Activated naive CD4-positive, alpha-beta T cell treated with anti-CD3 and anti-CD28 coated beads, Interleukin-2, amount 50 U/mL, for 72 hours (primary cell): ENCODE measurements at regions not wholly inside any gene's neighbourhood (a gene's known extent, or its start where the extent isn't known, plus 50 kb on each side); places are given as distances from the start of the nearest gene placed in this dataset.

ENCODE experiments used
- ATAC-seq, 2 donors: fragments of 150-1000 bp; cut with Tn5 transposase; 2 replicates each; pipeline ENCODE4 v1.10.0; 2021; ENCODE audit warnings: mild to moderate bottlenecking in 2 of 2, moderate library complexity in 2 of 2
- DNase-seq, 2 donors: peaks; one replicate each; pipeline ENCODE4 v3.0.0; 2021 to 2022; ENCODE audit warnings: low spot score in 2 of 2
- H3K27ac Mint-ChIP-seq, 2 donors: one replicate each; pipeline ENCODE4 v1.8.0; 2022; ENCODE audit warnings: mild to moderate bottlenecking in 2 of 2, mixed read lengths in 2 of 2
- H3K36me3 Mint-ChIP-seq, 2 donors: one replicate each; pipeline ENCODE4 v1.8.0; 2022; ENCODE audit warnings: mixed read lengths in 2 of 2
- H3K9me3 Mint-ChIP-seq, 2 donors: one replicate each; pipeline ENCODE4 v1.8.0; 2022; ENCODE audit warnings: mixed read lengths in 2 of 2

- Mint-ChIP-seq H3K27ac (no peak overlapping the region), H3K36me3 (no peaks in the 10 kb centered on the region), H3K9me3 (no peaks in the 10 kb centered on the region)
- no peak for ATAC-seq
- DNase-seq: no peak
Observed at GRCh38 chr1:37272626-37273025, 201.8 kb upstream of the ZC3H12A start.

- Mint-ChIP-seq H3K9me3 (peaks cover 4% of the 10 kb centered on the region in 2 donors), H3K36me3 (no peaks in the 10 kb centered on the region), H3K27ac (no peak overlapping the region)
- ATAC-seq (no peak), DNase-seq (no peak)
Observed at GRCh38 chr1:37274486-37274885, 199.9 kb upstream of the ZC3H12A start.

GRCh38 chr1:37274938-37275631 lies 199.3 kb upstream of the ZC3H12A start:
- no peaks in the 10 kb centered on the region for H3K36me3 Mint-ChIP-seq
- ATAC-seq (no peak), DNase-seq (no peak)
- H3K9me3 Mint-ChIP-seq: peaks cover 10% of the 10 kb centered on the region in 2 donors
- H3K27ac Mint-ChIP-seq: no peak overlapping the region

GRCh38 chr1:37277366-37277765 lies 197.0 kb upstream of the ZC3H12A start:
- peaks cover 11 to 14% of the 10 kb centered on the region in 2 donors for H3K9me3 Mint-ChIP-seq
- H3K36me3 Mint-ChIP-seq: no peaks in the 10 kb centered on the region
- DNase-seq (no peak), ATAC-seq (no peak)
- H3K27ac Mint-ChIP-seq: no peak overlapping the region

GRCh38 chr1:37281354-37281753 lies 193.0 kb upstream of the ZC3H12A start:
- ATAC-seq: no peak
- H3K36me3 Mint-ChIP-seq: no peaks in the 10 kb centered on the region
- no peak overlapping the region for H3K27ac Mint-ChIP-seq
- peaks cover 11 to 14% of the 10 kb centered on the region in 2 donors for H3K9me3 Mint-ChIP-seq
- DNase-seq: no peak

- ATAC-seq (no peak), DNase-seq (no peak)
- H3K36me3 Mint-ChIP-seq: no peaks in the 10 kb centered on the region
- H3K27ac Mint-ChIP-seq: no peak overlapping the region
- peaks cover 11 to 14% of the 10 kb centered on the region in 2 donors for H3K9me3 Mint-ChIP-seq
Observed at GRCh38 chr1:37282764-37283163, 191.6 kb upstream of the ZC3H12A start.

GRCh38 chr1:37284053-37284452 lies 190.3 kb upstream of the ZC3H12A start:
- no peak overlapping the region for H3K27ac Mint-ChIP-seq
- no peak for ATAC-seq
- H3K36me3 Mint-ChIP-seq: no peaks in the 10 kb centered on the region
- peaks cover 8 to 13% of the 10 kb centered on the region in 2 donors for H3K9me3 Mint-ChIP-seq
- no peak for DNase-seq

GRCh38 chr1:37286881-37287280 lies 187.5 kb upstream of the ZC3H12A start:
- DNase-seq (no peak), ATAC-seq (no peak)
- H3K36me3 Mint-ChIP-seq: no peaks in the 10 kb centered on the region
- H3K27ac Mint-ChIP-seq: no peak overlapping the region
- H3K9me3 Mint-ChIP-seq: no peaks in the 10 kb centered on the region

- DNase-seq: peak in 1 of 2 donors; percentile 6
- no peak overlapping the region for H3K27ac Mint-ChIP-seq
- ATAC-seq: peak in 1 of 2 donors; percentile 59
- H3K9me3 Mint-ChIP-seq: no peaks in the 10 kb centered on the region
- no peaks in the 10 kb centered on the region for H3K36me3 Mint-ChIP-seq
Observed at GRCh38 chr1:37288900-37289299, 185.5 kb upstream of the ZC3H12A start.

GRCh38 chr1:37290718-37291117 lies 183.7 kb upstream of the ZC3H12A start:
- ATAC-seq (no peak), DNase-seq (no peak)
- no peak overlapping the region for H3K27ac Mint-ChIP-seq
- no peaks in the 10 kb centered on the region for H3K9me3 Mint-ChIP-seq
- no peaks in the 10 kb centered on the region for H3K36me3 Mint-ChIP-seq

- no peak for ATAC-seq
Observed at GRCh38 chr1:37292789-37293188, 181.6 kb upstream of the ZC3H12A start.

GRCh38 chr1:37294096-37294495 lies 180.3 kb upstream of the ZC3H12A start:
- ATAC-seq (no peak), DNase-seq (no peak)
- Mint-ChIP-seq H3K9me3 (no peaks in the 10 kb centered on the region), H3K27ac (no peak overlapping the region), H3K36me3 (no peaks in the 10 kb centered on the region)

More at GRCh38 chr1:37292789-37293188, 181.6 kb upstream of the ZC3H12A start:
- H3K9me3 Mint-ChIP-seq: no peaks in the 10 kb centered on the region
- no peak overlapping the region for H3K27ac Mint-ChIP-seq
- no peak for DNase-seq
- H3K36me3 Mint-ChIP-seq: no peaks in the 10 kb centered on the region

- no peak for ATAC-seq
- no peaks in the 10 kb centered on the region for H3K9me3 Mint-ChIP-seq
Observed at GRCh38 chr1:37294529-37294928, 179.9 kb upstream of the ZC3H12A start.

GRCh38 chr1:37298769-37299168 lies 175.6 kb upstream of the ZC3H12A start:
- DNase-seq (no peak), ATAC-seq (no peak)
- Mint-ChIP-seq H3K27ac (no peak overlapping the region), H3K36me3 (no peaks in the 10 kb centered on the region), H3K9me3 (no peaks in the 10 kb centered on the region)

More at GRCh38 chr1:37294529-37294928, 179.9 kb upstream of the ZC3H12A start:
- Mint-ChIP-seq H3K27ac (no peak overlapping the region), H3K36me3 (no peaks in the 10 kb centered on the region)
- no peak for DNase-seq

- Mint-ChIP-seq H3K9me3 (no peaks in the 10 kb centered on the region), H3K27ac (no peak overlapping the region), H3K36me3 (no peaks in the 10 kb centered on the region)
- DNase-seq (no peak), ATAC-seq (no peak)
Observed at GRCh38 chr1:37299216-37299615, 175.2 kb upstream of the ZC3H12A start.

- Mint-ChIP-seq H3K9me3 (no peaks in the 10 kb centered on the region), H3K36me3 (no peaks in the 10 kb centered on the region), H3K27ac (no peak overlapping the region)
- ATAC-seq: no peak
- no peak for DNase-seq
Observed at GRCh38 chr1:37303884-37304574, 170.4 kb upstream of the ZC3H12A start.

- H3K9me3 Mint-ChIP-seq: no peaks in the 10 kb centered on the region
- no peak for DNase-seq
- H3K36me3 Mint-ChIP-seq: no peaks in the 10 kb centered on the region
- no peak for ATAC-seq
- no peak overlapping the region for H3K27ac Mint-ChIP-seq
Observed at GRCh38 chr1:37305108-37305507, 169.3 kb upstream of the ZC3H12A start.

- H3K27ac Mint-ChIP-seq: no peak overlapping the region
- H3K36me3 Mint-ChIP-seq: no peaks in the 10 kb centered on the region
- DNase-seq (no peak), ATAC-seq (no peak)
- H3K9me3 Mint-ChIP-seq: no peaks in the 10 kb centered on the region
Observed at GRCh38 chr1:37305841-37306240, 168.5 kb upstream of the ZC3H12A start.
